DND-41 (cell line): ENCODE measurements at regions not wholly inside any gene's neighbourhood (a gene's known extent, or its start where the extent isn't known, plus 50 kb on each side); places are given as distances from the start of the nearest gene placed in this dataset.

Experiments
- ATAC-seq: fragments of 200-7000 bp; cut with Tn5 transposase; 3 replicates; pipeline ENCODE4 v1.9.1; 2021; ENCODE audit warnings: low read depth; ENCODE audit not compliant: insufficient read depth
- DNase-seq: peaks from one replicate; pipeline ENCODE4 v3.0.0-alpha.2; 2020
- H2AFZ ChIP-seq: 2 replicates; pipeline ENCODE4 v1.6.0; 2012; ENCODE audit warnings: low read depth, low read length
- H3K27ac ChIP-seq: 2 replicates; pipeline ENCODE4 v1.5.1; 2012; ENCODE audit warnings: low read length, inconsistent platforms
- H3K27me3 ChIP-seq: fragments of 200-600 bp; sonication (generic); 2 replicates; pipeline ENCODE4 v1.6.0; 2012; ENCODE audit warnings: low read length, mild to moderate bottlenecking, inconsistent platforms; ENCODE audit not compliant: insufficient read depth, poor library complexity
- H3K36me3 ChIP-seq: 2 replicates; pipeline ENCODE4 v1.5.1; 2012; ENCODE audit warnings: low read length, inconsistent platforms; ENCODE audit not compliant: insufficient read depth
- H3K4me1 ChIP-seq: 2 replicates; pipeline ENCODE4 v1.5.1; 2012; ENCODE audit warnings: mild to moderate bottlenecking, low read length; ENCODE audit not compliant: insufficient read depth
- H3K4me2 ChIP-seq: 2 replicates; pipeline ENCODE4 v1.6.0; 2012; ENCODE audit warnings: mild to moderate bottlenecking, moderate library complexity, low read length, inconsistent platforms; ENCODE audit not compliant: insufficient read depth
- H3K4me3 ChIP-seq, 2 experiments: fragments of 200-600 bp in 1 of 2; shearing (Covaris generic) in 1 of 2; 2 replicates each; pipeline ENCODE4 v1.5.1; 2012 to 2016; ENCODE audit warnings: inconsistent platforms in 2 of 2, low read length in 2 of 2, mild to moderate bottlenecking in 2 of 2, low read depth in 1 of 2, moderate library complexity in 1 of 2
- H3K79me2 ChIP-seq: 2 replicates; pipeline ENCODE4 v1.6.0; 2012; ENCODE audit warnings: low read length, inconsistent platforms; ENCODE audit not compliant: insufficient read depth
- H3K9ac ChIP-seq: 2 replicates; pipeline ENCODE4 v1.6.0; 2012; ENCODE audit warnings: low read depth, mild to moderate bottlenecking, inconsistent platforms, low read length, moderate library complexity
- H3K9me3 ChIP-seq: 2 replicates; pipeline ENCODE4 v1.5.1; 2012; ENCODE audit warnings: low read length, moderate library complexity, mild to moderate bottlenecking, inconsistent platforms; ENCODE audit not compliant: insufficient read depth, severe bottlenecking
- H4K20me1 ChIP-seq: 2 replicates; pipeline ENCODE4 v1.6.0; 2012; ENCODE audit warnings: low read length; ENCODE audit not compliant: insufficient read depth
- EZH2 ChIP-seq: IDR thresholded peaks from 3 replicates; pipeline ENCODE4 v1.6.1; 2012; ENCODE audit warnings: borderline replicate concordance, low read depth, mild to moderate bottlenecking, moderate library complexity, low read length, inconsistent platforms; ENCODE audit not compliant: severe bottlenecking
- TF ChIP-seq, protein P1 (sequence below): IDR thresholded peaks from 2 replicates; pipeline ENCODE4 v1.5.1; 2012; ENCODE audit warnings: borderline replicate concordance, low read length, moderate library complexity, mild to moderate bottlenecking; ENCODE audit not compliant: poor library complexity, severe bottlenecking; ENCODE audit errors: extremely low read depth

- H2AFZ ChIP-seq: no peak overlapping the region
- H3K27ac ChIP-seq: no peak overlapping the region
- ATAC-seq: no peak
- H3K79me2 ChIP-seq: no peaks in the 10 kb centered on the region
- H3K4me2 ChIP-seq: no peak overlapping the region
- H3K9me3 ChIP-seq: no peaks in the 10 kb centered on the region
- no peak overlapping the region for H3K4me3 ChIP-seq
- TF ChIP-seq, protein P1, sequence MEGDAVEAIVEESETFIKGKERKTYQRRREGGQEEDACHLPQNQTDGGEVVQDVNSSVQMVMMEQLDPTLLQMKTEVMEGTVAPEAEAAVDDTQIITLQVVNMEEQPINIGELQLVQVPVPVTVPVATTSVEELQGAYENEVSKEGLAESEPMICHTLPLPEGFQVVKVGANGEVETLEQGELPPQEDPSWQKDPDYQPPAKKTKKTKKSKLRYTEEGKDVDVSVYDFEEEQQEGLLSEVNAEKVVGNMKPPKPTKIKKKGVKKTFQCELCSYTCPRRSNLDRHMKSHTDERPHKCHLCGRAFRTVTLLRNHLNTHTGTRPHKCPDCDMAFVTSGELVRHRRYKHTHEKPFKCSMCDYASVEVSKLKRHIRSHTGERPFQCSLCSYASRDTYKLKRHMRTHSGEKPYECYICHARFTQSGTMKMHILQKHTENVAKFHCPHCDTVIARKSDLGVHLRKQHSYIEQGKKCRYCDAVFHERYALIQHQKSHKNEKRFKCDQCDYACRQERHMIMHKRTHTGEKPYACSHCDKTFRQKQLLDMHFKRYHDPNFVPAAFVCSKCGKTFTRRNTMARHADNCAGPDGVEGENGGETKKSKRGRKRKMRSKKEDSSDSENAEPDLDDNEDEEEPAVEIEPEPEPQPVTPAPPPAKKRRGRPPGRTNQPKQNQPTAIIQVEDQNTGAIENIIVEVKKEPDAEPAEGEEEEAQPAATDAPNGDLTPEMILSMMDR: no peak
- no peak for TF ChIP-seq EZH2
- no peak overlapping the region for H3K9ac ChIP-seq
- no peaks in the 10 kb centered on the region for H3K27me3 ChIP-seq
- DNase-seq: no peak
- H3K36me3 ChIP-seq: no peaks in the 10 kb centered on the region
- no peaks in the 10 kb centered on the region for H3K4me1 ChIP-seq
- no peaks in the 10 kb centered on the region for H4K20me1 ChIP-seq
These were observed 93.2 kb upstream of the FBXO11 start for GRCh38 chr2:47999512-47999911.

- no peak overlapping the region for H2AFZ ChIP-seq
These were observed 95.2 kb upstream of the FBXO11 start for GRCh38 chr2:48001498-48001897.

GRCh38 chr2:48006094-48006493 is 99.8 kb upstream of the FBXO11 start:
- ATAC-seq: no peak
- Histone ChIP-seq H3K27ac (no peak overlapping the region), H3K9me3 (no peaks in the 10 kb centered on the region), H2AFZ (no peak overlapping the region), H3K79me2 (no peaks in the 10 kb centered on the region), H3K4me3 (no peak overlapping the region), H3K36me3 (no peaks in the 10 kb centered on the region), H3K4me2 (no peak overlapping the region), H3K9ac (no peak overlapping the region), H3K27me3 (no peaks in the 10 kb centered on the region), H4K20me1 (no peaks in the 10 kb centered on the region), H3K4me1 (no peaks in the 10 kb centered on the region)
- no peak for TF ChIP-seq EZH2
- TF ChIP-seq, protein P1: no peak
- DNase-seq: no peak

More at GRCh38 chr2:48001498-48001897, 95.2 kb upstream of the FBXO11 start:
- DNase-seq (no peak), ATAC-seq (no peak)
- Histone ChIP-seq H3K4me3 (no peak overlapping the region), H3K36me3 (no peaks in the 10 kb centered on the region), H3K27ac (no peak overlapping the region), H3K27me3 (no peaks in the 10 kb centered on the region), H3K79me2 (no peaks in the 10 kb centered on the region), H4K20me1 (no peaks in the 10 kb centered on the region), H3K4me1 (no peaks in the 10 kb centered on the region), H3K4me2 (no peak overlapping the region), H3K9me3 (no peaks in the 10 kb centered on the region), H3K9ac (no peak overlapping the region)
- TF ChIP-seq, protein P1: no peak
- no peak for TF ChIP-seq EZH2
